GM20000 (cell line): ENCODE measurements at regions not wholly inside any gene's neighbourhood (a gene's known extent, or its start where the extent isn't known, plus 50 kb on each side); places are given as distances from the start of the nearest gene placed in this dataset.

Experiments used
- DNase-seq: peaks from one replicate; pipeline ENCODE4 v3.0.0; 2012; ENCODE audit warnings: low spot score
- TF ChIP-seq, protein P1 (sequence below): IDR thresholded peaks from 2 replicates; pipeline ENCODE4 v1.5.1; 2012; ENCODE audit warnings: mild to moderate bottlenecking, control low read depth; ENCODE audit errors: extremely low read depth, missing control alignments

DNA sequence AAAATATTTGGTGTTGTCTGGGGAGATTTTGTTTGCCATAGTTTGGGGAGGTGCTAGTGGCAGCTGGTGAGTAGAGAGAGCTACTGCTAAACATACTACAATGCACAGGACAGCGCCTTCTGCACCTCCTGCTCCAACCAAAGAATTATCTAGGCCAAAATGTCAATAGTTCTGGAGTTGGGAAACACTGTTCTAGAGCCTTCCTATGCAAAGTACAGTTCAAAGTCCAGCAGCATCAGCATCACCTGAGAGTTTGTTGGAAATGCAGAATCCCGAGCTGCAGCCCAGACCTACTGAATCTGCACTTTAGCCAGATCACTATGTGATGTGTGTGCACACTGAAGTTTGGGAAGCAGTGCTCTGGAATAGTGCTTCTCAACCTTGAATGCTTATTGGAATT is 290.7 kb downstream of the TCF7L2 start:
- TF ChIP-seq, protein P1, sequence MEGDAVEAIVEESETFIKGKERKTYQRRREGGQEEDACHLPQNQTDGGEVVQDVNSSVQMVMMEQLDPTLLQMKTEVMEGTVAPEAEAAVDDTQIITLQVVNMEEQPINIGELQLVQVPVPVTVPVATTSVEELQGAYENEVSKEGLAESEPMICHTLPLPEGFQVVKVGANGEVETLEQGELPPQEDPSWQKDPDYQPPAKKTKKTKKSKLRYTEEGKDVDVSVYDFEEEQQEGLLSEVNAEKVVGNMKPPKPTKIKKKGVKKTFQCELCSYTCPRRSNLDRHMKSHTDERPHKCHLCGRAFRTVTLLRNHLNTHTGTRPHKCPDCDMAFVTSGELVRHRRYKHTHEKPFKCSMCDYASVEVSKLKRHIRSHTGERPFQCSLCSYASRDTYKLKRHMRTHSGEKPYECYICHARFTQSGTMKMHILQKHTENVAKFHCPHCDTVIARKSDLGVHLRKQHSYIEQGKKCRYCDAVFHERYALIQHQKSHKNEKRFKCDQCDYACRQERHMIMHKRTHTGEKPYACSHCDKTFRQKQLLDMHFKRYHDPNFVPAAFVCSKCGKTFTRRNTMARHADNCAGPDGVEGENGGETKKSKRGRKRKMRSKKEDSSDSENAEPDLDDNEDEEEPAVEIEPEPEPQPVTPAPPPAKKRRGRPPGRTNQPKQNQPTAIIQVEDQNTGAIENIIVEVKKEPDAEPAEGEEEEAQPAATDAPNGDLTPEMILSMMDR, result no peak
- DNase-seq, result no peak

DNA sequence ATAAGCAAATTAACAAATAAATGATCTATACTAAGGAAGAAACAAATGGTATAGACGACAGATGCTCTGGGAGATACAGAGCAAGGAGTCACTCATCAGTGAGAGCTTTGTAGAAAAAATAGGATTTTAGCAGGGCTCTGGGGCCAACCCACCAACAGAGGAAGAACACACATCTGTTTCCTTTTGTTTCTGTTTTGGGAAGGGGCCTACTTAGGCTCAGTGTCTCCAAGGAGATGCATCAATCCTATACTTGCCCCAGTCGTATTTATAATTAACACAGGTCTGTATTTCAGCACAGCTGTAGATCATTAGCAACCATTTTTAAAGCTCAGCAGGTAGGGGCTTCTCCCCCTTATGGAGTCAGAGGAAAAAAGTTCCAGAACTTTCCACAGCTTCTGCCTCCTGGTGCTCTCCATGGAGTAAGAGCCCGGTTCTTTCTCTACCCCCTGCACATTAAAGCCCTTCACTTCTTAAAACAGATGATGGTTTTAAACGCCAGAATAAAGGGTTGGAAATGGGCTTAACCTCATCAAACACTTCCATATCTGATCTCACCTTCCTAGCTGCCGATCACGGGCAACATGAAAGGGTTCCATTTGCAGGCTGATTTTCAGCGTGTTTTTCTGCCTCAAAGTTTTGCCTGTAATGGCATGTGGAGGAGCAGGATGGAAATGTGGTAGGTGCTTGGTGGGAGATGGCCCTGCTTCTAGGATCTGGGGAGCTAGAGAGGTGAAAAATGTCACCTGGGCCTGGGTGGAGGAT is 291.7 kb downstream of the TCF7L2 start:
- TF ChIP-seq, protein P1, result no peak
- no peak for DNase-seq

DNA sequence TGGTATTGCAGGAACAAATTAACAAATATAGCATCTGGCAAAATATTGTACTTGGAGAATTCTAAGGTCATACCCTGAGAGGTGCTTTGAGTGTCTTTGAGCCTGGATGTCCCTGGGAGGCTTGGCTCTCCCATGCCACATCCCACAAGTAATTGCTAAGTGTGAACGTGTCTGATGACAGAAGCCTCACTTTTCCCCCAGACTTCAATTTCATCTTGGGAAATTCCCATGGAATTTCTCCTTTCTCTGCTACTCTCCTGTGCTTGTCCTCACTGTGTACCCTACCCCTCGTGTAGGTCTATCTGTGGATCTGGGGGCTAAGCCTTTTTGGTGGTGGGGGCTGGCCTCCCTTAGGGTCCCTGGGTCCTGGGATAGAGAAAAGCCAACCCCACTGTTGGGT is 293.3 kb downstream of the TCF7L2 start:
- TF ChIP-seq, protein P1, result no peak
- DNase-seq, result no peak

DNA sequence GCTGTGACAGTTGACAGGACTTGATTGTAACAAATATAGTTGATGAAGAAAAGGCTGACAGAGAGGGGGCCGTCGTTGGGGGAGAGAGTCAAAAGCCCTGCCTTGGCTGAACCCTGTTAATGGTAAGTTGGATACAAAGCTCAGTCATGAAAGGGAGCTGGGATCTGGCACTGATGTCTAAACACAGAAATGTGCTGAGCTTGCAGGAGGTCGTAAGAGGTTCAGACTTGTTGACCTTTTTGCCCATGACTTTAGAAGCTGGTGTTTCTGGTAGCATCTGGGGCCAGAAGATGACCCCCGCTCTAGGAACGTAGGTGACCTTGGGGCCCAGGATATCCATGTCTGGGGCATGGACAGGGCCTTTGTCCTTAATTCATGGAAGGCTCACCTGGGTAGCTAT is 294.7 kb downstream of the TCF7L2 start:
- TF ChIP-seq, protein P1, result no peak
- DNase-seq, result no peak

DNA sequence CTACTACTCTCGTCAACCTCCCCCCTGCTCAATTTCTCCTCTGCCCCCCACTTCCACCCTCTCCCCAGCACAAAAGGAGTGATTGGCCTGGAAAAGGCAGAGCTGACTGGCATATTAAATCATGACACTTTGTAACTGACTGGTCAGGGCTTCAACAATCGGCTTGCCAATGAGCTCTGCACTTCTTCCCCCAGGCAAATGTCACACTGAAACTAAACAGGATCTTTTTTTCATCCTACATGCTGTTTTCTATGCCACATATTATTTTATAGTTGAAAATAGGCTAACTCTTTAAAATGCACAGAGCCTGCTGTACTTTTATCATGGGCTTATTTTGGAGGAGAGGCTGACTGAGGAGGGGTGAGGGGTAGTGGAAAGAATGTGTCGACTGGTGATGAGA is 295.2 kb downstream of the TCF7L2 start:
- DNase-seq, result no peak
- TF ChIP-seq, protein P1, result no peak

DNA sequence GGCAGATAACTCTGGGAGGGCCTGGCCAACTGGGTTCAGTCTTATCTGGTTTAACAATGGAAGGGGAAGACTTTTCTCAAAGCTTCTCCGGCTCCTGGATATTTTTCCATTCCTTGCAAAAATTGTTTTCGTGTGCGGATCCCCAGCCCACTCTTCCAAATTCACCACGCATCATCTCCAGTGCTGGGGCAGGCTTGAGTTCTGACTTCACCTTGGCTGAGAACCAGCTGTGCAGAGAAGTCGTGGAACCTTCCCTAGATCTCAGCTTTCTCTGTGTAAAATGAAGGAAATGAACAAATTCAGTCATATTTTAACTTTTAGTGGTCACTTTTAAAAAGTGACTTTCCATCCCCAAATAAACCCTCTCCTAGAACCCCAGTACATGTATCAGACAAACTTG is 297.0 kb downstream of the TCF7L2 start:
- DNase-seq, result no peak
- TF ChIP-seq, protein P1, result no peak

DNA sequence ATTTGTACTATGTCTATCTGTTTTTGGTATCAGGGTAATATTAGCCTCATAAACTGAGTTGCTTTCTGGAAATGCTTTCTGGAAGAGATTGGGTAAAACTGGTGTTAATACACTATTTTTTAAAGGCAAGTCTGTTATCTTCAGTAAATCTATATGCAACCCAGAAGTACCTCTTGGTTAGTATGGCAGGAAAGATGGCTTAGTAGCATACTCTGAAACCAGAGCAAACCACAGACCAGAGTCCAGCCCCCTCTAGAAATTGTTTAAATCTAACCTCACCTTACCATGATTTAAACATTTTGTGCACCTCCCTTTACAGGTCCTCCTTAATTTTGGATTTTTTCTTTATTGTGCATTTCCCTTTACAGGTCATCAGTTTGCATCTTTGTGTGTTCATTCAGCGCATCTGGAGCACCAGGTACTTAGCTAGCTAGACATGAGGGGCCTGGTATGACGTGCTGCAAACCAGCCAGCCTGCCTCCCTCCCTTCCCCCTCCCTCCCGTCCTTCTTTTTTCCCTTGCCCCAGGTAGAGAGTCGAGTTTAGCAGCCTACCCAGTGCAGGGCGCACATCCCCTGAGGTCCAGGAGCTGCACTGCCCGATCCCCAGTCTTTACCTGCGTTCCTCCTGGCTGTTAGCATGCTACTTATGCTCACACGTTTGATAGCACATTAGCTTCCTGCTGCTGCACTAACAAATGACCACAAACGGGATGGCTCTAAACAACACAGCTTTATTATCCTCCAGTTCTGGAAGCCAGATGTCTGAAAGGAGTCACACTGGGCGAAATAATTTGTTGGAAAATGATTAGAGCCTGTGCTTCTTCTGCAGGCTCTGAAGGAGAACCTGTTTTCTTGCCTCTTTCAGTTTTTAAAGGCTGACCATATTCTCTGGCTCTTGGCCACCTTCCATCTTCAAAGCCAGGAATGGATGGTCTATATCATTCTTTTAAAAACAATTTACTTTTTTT is 299.9 kb upstream of the HABP2 start:
- DNase-seq, result no peak
- TF ChIP-seq, protein P1, result no peak
